Omental fat pad (tissue), 3 donors: ENCODE measurements at regions not wholly inside any gene's neighbourhood (a gene's known extent, or its start where the extent isn't known, plus 50 kb on each side); places are given as distances from the start of the nearest gene placed in this dataset.

Source experiments
- ATAC-seq: fragments of 150-250 bp; one replicate; pipeline ENCODE4 v1.9.1; 2016; ENCODE audit warnings: mild to moderate bottlenecking, moderate library complexity; ENCODE audit not compliant: low FRiP score
- DNase-seq: peaks from one replicate; pipeline ENCODE4 v3.0.0-alpha.2; 2019; ENCODE audit warnings: low spot score
- TF ChIP-seq, protein P1 (sequence below), 3 donors: fragments of 450-650 bp; IDR thresholded peaks; one replicate each; pipeline ENCODE4 v1.5.1; 2016 to 2017; ENCODE audit warnings: antibody characterized with exemption in 3 of 3, mild to moderate bottlenecking in 3 of 3, moderate library complexity in 2 of 3

GRCh38 chr19:31706131-31706530 lies 356.9 kb upstream of the TSHZ3 start:
- DNase-seq (no peak), ATAC-seq (no peak)
- TF ChIP-seq, protein P1, sequence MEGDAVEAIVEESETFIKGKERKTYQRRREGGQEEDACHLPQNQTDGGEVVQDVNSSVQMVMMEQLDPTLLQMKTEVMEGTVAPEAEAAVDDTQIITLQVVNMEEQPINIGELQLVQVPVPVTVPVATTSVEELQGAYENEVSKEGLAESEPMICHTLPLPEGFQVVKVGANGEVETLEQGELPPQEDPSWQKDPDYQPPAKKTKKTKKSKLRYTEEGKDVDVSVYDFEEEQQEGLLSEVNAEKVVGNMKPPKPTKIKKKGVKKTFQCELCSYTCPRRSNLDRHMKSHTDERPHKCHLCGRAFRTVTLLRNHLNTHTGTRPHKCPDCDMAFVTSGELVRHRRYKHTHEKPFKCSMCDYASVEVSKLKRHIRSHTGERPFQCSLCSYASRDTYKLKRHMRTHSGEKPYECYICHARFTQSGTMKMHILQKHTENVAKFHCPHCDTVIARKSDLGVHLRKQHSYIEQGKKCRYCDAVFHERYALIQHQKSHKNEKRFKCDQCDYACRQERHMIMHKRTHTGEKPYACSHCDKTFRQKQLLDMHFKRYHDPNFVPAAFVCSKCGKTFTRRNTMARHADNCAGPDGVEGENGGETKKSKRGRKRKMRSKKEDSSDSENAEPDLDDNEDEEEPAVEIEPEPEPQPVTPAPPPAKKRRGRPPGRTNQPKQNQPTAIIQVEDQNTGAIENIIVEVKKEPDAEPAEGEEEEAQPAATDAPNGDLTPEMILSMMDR (IDR thresholded peaks at IDR 0.05), result no peak

DNA sequence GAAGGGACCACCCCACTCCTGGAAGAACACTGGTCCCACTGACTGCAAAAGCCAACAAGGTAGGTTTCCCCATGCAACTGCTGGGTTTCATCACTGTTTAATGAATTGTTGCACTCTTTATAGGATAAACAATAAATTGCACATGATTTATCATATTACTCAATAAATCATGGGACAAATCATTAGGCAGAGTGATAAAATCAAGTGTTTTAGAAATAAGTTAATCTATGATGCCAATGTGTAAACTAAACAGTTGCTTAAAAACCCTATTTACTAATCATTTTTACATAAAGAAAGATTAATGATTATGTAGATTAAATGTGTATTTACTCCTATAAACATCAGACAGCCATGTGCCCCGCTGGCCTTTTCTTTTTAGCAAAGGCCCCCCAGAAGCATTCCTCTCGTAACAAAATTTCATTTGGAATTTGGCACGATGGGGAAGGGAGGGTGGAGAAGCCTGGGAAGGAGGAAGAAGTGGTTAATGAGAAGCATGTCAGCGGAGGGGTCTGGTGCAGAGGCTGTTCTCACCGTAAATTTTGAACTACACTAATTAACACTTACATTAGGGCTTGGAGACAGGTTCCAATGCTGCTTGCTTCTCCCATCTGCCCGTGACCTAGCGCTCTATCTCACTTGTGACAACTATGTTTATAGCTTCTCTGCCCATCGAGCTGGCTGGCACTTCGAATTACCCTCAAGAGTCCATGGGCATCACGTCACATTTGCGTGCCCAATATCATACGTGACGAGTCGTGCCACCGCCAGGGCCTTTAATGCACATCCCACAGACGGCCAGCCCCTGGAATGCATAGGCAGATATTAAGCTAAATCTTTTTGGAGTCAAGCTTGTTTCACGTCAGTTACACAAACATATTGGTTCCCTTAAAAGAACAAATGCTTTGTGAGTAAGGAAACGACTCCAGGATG lies 357.7 kb upstream of the TSHZ3 start:
- DNase-seq, result no peak
- no peak for ATAC-seq
- TF ChIP-seq, protein P1 (IDR thresholded peaks at IDR 0.05), result no peak

GRCh38 chr19:31708520-31708919 lies 359.3 kb upstream of the TSHZ3 start:
- ATAC-seq (no peak), DNase-seq (no peak)
- TF ChIP-seq, protein P1 (IDR thresholded peaks at IDR 0.05), result no peak

DNA sequence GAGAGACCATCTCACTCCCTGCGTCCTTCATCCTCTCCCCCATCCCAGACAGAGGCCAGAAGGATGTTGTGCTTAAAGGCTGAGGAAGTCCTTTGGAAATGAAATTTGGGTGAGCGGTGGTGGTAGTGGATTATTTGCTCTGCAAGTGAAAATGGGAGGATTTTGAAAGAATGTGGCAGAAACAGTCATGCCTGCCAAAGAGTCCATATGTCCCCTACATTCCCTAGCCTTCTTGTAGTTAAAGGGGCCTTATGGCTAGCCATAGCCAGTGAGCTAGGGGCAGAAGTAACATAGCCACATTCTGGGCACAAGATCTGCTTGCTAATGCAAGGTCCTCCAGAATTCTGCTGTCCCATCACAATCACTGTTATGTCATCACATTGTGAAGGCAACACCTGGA lies 360.2 kb upstream of the TSHZ3 start:
- DNase-seq (no peak), ATAC-seq (no peak)
- TF ChIP-seq, protein P1 (IDR thresholded peaks at IDR 0.05), result no peak

- TF ChIP-seq, protein P1 (IDR thresholded peaks at IDR 0.05), result no peak
- ATAC-seq (no peak), DNase-seq (no peak)
Measured at GRCh38 chr19:31715249-31715945, 366.2 kb upstream of the TSHZ3 start.

DNA sequence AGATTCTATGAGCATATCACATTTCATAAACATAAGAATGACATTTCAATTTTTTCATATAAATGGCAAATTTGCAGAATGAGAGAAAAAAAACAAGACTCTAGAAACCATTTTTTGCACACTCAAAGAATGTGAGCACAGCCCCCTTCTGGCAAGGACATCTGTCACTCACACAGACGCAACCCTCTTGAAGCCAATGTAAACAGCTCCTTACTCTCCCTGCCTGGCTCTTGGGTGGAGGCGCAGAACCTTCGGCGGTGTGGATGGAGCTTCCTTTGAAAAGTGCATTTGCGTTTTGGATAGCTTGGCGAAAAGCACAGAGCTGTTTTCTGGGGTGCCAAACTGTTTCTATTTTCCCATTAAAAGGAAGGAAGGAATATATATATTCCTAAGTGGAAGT lies 367.6 kb upstream of the TSHZ3 start:
- TF ChIP-seq, protein P1 (IDR thresholded peaks at IDR 0.05), result no peak
- DNase-seq (no peak), ATAC-seq (no peak)
